Smooth muscle cell (in vitro differentiated cells): ENCODE measurements at regions not wholly inside any gene's neighbourhood (a gene's known extent, or its start where the extent isn't known, plus 50 kb on each side); places are given as distances from the start of the nearest gene placed in this dataset.

Source experiments
- DNase-seq: peaks from one replicate; lab custom pipeline; 2025; ENCODE audit not compliant: unreplicated experiment; lab: John Stamatoyannopoulos, UW
- H2AFZ ChIP-seq: fragments of 200-600 bp; sonication (generic); 2 replicates; pipeline ENCODE4 v1.6.0; 2016; ENCODE audit warnings: antibody characterized with exemption, low read depth, mild to moderate bottlenecking
- H3F3A ChIP-seq: fragments of 200-600 bp; sonication (generic); 2 replicates; pipeline ENCODE4 v1.6.0; 2017; ENCODE audit warnings: antibody characterized with exemption, low read depth
- H3K27ac ChIP-seq: fragments of 200-600 bp; sonication (generic); 2 replicates; pipeline ENCODE4 v1.5.1; 2016; ENCODE audit warnings: low read depth, mild to moderate bottlenecking
- H3K27me3 ChIP-seq: fragments of 200-600 bp; sonication (generic); 2 replicates; pipeline ENCODE4 v1.6.1; 2016; ENCODE audit warnings: low read depth, mild to moderate bottlenecking
- H3K36me3 ChIP-seq: fragments of 200-600 bp; sonication (generic); 2 replicates; pipeline ENCODE4 v1.5.1; 2016; ENCODE audit warnings: low read depth
- H3K4me1 ChIP-seq: fragments of 200-600 bp; sonication (generic); 2 replicates; pipeline ENCODE4 v1.5.1; 2016; ENCODE audit warnings: low read depth
- H3K4me2 ChIP-seq: fragments of 200-600 bp; sonication (generic); 2 replicates; pipeline ENCODE4 v1.6.0; 2016; ENCODE audit warnings: mild to moderate bottlenecking
- H3K4me3 ChIP-seq: fragments of 200-600 bp; sonication (generic); 2 replicates; pipeline ENCODE4 v1.5.1; 2016; ENCODE audit warnings: mild to moderate bottlenecking
- H3K79me2 ChIP-seq: fragments of 200-600 bp; sonication (generic); 2 replicates; pipeline ENCODE4 v1.6.0; 2016; ENCODE audit warnings: low read depth, mild to moderate bottlenecking
- H3K9ac ChIP-seq: fragments of 200-600 bp; sonication (generic); 2 replicates; pipeline ENCODE4 v1.6.0; 2016; ENCODE audit warnings: low read depth
- H3K9me3 ChIP-seq: fragments of 200-600 bp; sonication (generic); replicated peaks from 2 replicates; pipeline ENCODE4 v1.5.1; 2016; ENCODE audit warnings: low read depth
- H4K20me1 ChIP-seq: fragments of 200-600 bp; sonication (generic); 2 replicates; pipeline ENCODE4 v1.6.0; 2016; ENCODE audit warnings: low read depth
- CTCF ChIP-seq: fragments of 200-600 bp; sonication (generic); IDR thresholded peaks from 2 replicates; pipeline ENCODE4 v1.5.1; 2017; ENCODE audit warnings: borderline replicate concordance, mild to moderate bottlenecking, antibody characterized with exemption; ENCODE audit not compliant: insufficient read depth, poor library complexity, severe bottlenecking
- WGBS: methylation state at CpG from one replicate; pipeline ENCODE4 v1.1.7; 2016; ENCODE audit warnings: low lambda C conversion rate; 5-methylcytosine and 5-hydroxymethylcytosine counted together

DNA sequence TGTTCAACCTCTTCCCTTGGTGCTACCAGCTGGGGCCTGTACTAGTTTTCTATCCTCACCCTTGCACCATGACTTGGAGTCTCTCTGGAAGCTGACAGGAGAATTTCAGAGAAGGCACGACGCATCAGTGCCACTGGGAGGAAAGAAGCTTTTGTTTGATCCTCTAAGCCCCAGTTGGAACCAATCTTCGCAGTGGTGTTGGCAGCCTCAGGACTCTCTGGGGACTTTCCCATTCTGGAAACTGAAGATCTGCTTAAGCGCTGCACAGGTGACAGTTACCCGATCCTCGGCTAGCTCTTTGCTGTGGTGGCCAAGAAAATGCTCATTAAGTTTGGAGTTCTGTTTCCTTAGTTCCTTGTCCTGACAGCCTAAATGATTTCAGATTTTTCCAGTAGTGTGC is 222.3 kb downstream of the RHOU start:
- Histone ChIP-seq H3K4me3 (no peak overlapping the region), H3K9me3 (no peaks in the 10 kb centered on the region), H3K36me3 (no peaks in the 10 kb centered on the region), H3K27me3 (no peaks in the 10 kb centered on the region), H3K4me1 (peaks cover 11% of the 10 kb centered on the region), H3K79me2 (no peaks in the 10 kb centered on the region), H4K20me1 (no peaks in the 10 kb centered on the region), H3K27ac (peak overlapping the region; percentile 51), H3K4me2 (peak overlapping the region; percentile 74), H3K9ac (no peak overlapping the region), H3F3A (peaks cover 20% of the 10 kb centered on the region), H2AFZ (peak overlapping the region; percentile 5)
- DNase-seq: no peak
- 90% methylated on average over 6 of the region's 6 CpGs for WGBS
- TF ChIP-seq CTCF: no peak

DNA sequence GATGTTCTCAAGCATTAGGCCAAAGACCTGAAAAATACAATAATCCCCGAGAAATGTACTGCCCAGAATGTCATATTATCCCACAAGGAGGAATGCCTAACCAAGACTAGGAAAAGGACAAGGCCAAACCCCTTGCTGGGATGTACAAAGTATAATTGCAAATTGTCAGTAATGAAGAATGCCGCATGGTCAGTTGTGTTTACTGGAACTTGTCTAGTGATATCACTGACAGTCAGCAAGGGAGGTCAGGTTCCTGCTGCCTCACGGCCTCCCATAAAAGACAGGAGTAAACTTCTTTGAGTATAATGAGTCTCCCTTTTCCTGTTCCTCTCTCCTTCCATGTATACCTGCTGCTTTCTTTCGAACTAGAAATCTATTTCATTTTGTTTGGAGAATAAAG is 222.8 kb downstream of the RHOU start:
- 46% methylated on average over 4 of the region's 4 CpGs for WGBS
- H3K4me1 ChIP-seq: peaks cover 11% of the 10 kb centered on the region
- no peak overlapping the region for H2AFZ ChIP-seq

DNA sequence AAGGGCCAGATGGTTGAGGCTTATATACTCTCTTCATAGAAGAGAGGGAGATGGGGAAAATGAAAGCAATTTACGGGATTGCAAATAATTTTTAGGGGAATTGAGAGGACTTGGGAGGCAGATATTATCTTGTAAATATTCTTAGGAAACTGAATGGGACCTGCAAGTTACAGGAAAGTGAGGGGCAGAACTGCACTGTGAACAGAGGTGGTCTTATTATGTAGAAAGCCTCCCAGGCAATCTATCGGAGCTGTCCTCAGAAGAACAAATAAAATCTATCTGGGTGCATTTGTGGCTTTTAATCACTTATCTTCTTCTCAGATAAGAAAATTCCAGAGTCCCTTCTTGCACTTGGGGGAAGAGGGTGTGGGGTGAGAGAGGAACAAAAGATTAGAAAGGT is 223.5 kb downstream of the RHOU start:
- 62% methylated on average over 2 of the region's 2 CpGs for WGBS

More for the DNA sequence above, 222.8 kb downstream of the RHOU start:
- TF ChIP-seq CTCF: no peak
- Histone ChIP-seq H3K4me2 (peak overlapping the region; percentile 74), H3F3A (peaks cover 20% of the 10 kb centered on the region), H3K79me2 (no peaks in the 10 kb centered on the region), H3K9ac (no peak overlapping the region), H4K20me1 (no peaks in the 10 kb centered on the region), H3K4me3 (no peak overlapping the region), H3K27me3 (no peaks in the 10 kb centered on the region), H3K36me3 (no peaks in the 10 kb centered on the region), H3K9me3 (no peaks in the 10 kb centered on the region), H3K27ac (peak overlapping the region; percentile 51)
- DNase-seq: no peak

More for the DNA sequence above, 223.5 kb downstream of the RHOU start:
- no peaks in the 10 kb centered on the region for H3K36me3 ChIP-seq
- TF ChIP-seq CTCF: no peak
- H3K4me3 ChIP-seq: no peak overlapping the region
- peaks cover 11% of the 10 kb centered on the region for H3K4me1 ChIP-seq
- H4K20me1 ChIP-seq: no peaks in the 10 kb centered on the region
- H3K9me3 ChIP-seq: no peaks in the 10 kb centered on the region
- H3K27me3 ChIP-seq: no peaks in the 10 kb centered on the region
- H3F3A ChIP-seq: peaks cover 20% of the 10 kb centered on the region
- H3K27ac ChIP-seq: peak overlapping the region; percentile 51
- no peaks in the 10 kb centered on the region for H3K79me2 ChIP-seq
- no peak for DNase-seq
- H3K9ac ChIP-seq: no peak overlapping the region
- H3K4me2 ChIP-seq: peak overlapping the region; percentile 74
- H2AFZ ChIP-seq: no peak overlapping the region
